ENCODE measurements at regions not wholly inside any gene's neighbourhood (a gene's known extent, or its start where the extent isn't known, plus 50 kb on each side); places are given as distances from the start of the nearest gene placed in this dataset.

DNA sequence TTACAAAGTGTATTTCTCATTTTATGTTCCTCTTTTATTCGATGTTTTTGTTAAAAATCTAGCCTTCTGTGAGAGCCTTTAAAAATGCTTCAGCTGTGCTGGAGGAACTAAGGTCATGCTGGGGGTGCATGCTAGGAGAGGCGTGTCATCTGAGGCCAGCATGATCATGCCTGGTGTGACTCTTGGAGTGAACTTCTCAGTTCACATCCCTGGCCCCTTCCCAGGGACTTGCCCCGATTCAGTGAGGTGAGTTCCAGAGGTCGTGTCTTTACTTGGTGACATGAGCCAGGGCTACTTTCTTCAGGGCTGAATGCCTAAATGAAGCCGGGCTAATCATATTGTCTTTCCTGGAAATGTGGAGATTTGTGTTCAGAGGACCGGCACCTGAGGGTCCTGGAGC is 264.9 kb downstream of the MREG start:
- TF ChIP-seq POLR2A (IDR thresholded peaks at IDR 0.05) = no peak
- TF ChIP-seq, protein P1, sequence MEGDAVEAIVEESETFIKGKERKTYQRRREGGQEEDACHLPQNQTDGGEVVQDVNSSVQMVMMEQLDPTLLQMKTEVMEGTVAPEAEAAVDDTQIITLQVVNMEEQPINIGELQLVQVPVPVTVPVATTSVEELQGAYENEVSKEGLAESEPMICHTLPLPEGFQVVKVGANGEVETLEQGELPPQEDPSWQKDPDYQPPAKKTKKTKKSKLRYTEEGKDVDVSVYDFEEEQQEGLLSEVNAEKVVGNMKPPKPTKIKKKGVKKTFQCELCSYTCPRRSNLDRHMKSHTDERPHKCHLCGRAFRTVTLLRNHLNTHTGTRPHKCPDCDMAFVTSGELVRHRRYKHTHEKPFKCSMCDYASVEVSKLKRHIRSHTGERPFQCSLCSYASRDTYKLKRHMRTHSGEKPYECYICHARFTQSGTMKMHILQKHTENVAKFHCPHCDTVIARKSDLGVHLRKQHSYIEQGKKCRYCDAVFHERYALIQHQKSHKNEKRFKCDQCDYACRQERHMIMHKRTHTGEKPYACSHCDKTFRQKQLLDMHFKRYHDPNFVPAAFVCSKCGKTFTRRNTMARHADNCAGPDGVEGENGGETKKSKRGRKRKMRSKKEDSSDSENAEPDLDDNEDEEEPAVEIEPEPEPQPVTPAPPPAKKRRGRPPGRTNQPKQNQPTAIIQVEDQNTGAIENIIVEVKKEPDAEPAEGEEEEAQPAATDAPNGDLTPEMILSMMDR (IDR thresholded peaks at IDR 0.05) = no peak
